Ascending aorta (tissue), 2 donors: ENCODE measurements at regions not wholly inside any gene's neighbourhood (a gene's known extent, or its start where the extent isn't known, plus 50 kb on each side); places are given as distances from the start of the nearest gene placed in this dataset.

Experiments used
- DNase-seq, 2 donors: peaks; one replicate each; pipeline ENCODE4 v3.0.0-alpha.2; 2019; ENCODE audit warnings: low spot score in 2 of 2
- H3K27ac ChIP-seq, 2 donors: fragments of 200-600 bp; sonication (generic); one replicate each; pipeline ENCODE4 v1.5.1; 2016 to 2017; ENCODE audit warnings: mild to moderate bottlenecking in 1 of 2
- H3K27me3 ChIP-seq: fragments of 200-600 bp; sonication (generic); one replicate; pipeline ENCODE4 v1.5.1; 2017
- H3K36me3 ChIP-seq, 2 donors: fragments of 200-600 bp; sonication (generic); one replicate each; pipeline ENCODE4 v1.5.1; 2016
- H3K4me1 ChIP-seq, 2 donors: fragments of 200-600 bp; sonication (generic); one replicate each; pipeline ENCODE4 v1.5.1; 2016 to 2017; ENCODE audit warnings: mild to moderate bottlenecking in 1 of 2
- H3K4me3 ChIP-seq, 2 donors: fragments of 200-600 bp; sonication (generic); one replicate each; pipeline ENCODE4 v1.5.1; 2016 to 2017; ENCODE audit warnings: mild to moderate bottlenecking in 1 of 2
- H3K9me3 ChIP-seq, 2 donors: fragments of 200-600 bp; sonication (generic); one replicate each; pipeline ENCODE4 v1.5.1; 2016
- intact Hi-C: fragments of 100-400 bp; cut with DNase I; formaldehyde crosslinking; loops from one replicate; pipeline ENCODE4 v1.15.1; 2023
- TF ChIP-seq, protein P1 (sequence below), 3 experiments: fragments of 200-600 bp in 2 of 3; fragments of 450-650 bp in 1 of 3; sonication (generic) in 2 of 3; IDR thresholded peaks; one replicate each; pipeline ENCODE4 v1.5.1; 2016 to 2019; ENCODE audit warnings: antibody characterized with exemption in 3 of 3, mild to moderate bottlenecking in 1 of 3, moderate library complexity in 1 of 3

DNA sequence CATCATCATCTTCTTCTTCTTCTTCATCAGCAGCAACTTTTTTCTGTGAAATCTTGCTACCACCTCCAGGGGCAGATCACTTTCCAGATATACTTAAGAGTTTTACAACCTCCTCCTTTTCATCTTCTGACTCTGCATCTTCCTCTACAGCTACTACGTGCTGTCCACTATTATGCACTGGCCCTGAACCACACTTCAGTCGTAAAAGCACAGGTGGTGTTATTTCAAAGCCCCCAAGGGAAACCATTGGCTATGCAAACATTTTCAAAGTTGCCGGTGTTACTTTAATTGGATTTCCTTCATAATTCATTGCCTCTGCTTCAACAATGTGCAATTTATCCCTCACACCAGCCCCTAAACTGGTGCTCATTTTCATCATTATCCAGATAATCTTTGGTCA lies 75.0 kb downstream of the POLR1D start:
- H3K9me3 ChIP-seq = peaks cover 0 to 3% of the 10 kb centered on the region in 2 donors
- H3K27me3 ChIP-seq = no peaks in the 10 kb centered on the region
- H3K36me3 ChIP-seq = no peaks in the 10 kb centered on the region
- H3K4me3 ChIP-seq = no peak overlapping the region
- TF ChIP-seq, protein P1, sequence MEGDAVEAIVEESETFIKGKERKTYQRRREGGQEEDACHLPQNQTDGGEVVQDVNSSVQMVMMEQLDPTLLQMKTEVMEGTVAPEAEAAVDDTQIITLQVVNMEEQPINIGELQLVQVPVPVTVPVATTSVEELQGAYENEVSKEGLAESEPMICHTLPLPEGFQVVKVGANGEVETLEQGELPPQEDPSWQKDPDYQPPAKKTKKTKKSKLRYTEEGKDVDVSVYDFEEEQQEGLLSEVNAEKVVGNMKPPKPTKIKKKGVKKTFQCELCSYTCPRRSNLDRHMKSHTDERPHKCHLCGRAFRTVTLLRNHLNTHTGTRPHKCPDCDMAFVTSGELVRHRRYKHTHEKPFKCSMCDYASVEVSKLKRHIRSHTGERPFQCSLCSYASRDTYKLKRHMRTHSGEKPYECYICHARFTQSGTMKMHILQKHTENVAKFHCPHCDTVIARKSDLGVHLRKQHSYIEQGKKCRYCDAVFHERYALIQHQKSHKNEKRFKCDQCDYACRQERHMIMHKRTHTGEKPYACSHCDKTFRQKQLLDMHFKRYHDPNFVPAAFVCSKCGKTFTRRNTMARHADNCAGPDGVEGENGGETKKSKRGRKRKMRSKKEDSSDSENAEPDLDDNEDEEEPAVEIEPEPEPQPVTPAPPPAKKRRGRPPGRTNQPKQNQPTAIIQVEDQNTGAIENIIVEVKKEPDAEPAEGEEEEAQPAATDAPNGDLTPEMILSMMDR (IDR thresholded peaks at IDR 0.05) = no peak
- H3K27ac ChIP-seq = no peak overlapping the region
- DNase-seq = no peak
- no peaks in the 10 kb centered on the region for H3K4me1 ChIP-seq
- intact Hi-C loops = no loop called here

DNA sequence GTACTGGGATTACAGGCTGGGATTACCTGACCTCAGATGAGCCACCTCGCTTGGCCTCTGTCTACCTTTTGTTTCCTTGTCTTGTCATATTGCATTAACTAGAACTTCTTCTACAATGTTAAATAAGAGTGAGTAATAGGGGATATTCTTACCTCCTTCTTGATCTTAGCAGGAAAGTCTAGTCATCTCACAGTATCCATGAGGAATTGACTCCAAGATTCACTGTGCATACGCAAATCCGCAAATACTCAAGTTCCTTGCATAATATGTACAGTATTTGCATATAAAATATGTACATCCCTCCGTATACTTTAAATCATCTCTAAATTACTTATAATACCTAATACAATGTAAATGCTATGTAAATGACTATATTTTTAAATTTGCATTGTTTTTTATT lies 78.3 kb downstream of the POLR1D start:
- Histone ChIP-seq H3K27me3 (no peaks in the 10 kb centered on the region), H3K4me3 (no peak overlapping the region), H3K36me3 (no peaks in the 10 kb centered on the region), H3K4me1 (no peaks in the 10 kb centered on the region), H3K27ac (no peak overlapping the region), H3K9me3 (peaks cover 0 to 20% of the 10 kb centered on the region in 2 donors)
- DNase-seq = no peak
- TF ChIP-seq, protein P1 (IDR thresholded peaks at IDR 0.05) = no peak
- intact Hi-C loops = no loop called here

DNA sequence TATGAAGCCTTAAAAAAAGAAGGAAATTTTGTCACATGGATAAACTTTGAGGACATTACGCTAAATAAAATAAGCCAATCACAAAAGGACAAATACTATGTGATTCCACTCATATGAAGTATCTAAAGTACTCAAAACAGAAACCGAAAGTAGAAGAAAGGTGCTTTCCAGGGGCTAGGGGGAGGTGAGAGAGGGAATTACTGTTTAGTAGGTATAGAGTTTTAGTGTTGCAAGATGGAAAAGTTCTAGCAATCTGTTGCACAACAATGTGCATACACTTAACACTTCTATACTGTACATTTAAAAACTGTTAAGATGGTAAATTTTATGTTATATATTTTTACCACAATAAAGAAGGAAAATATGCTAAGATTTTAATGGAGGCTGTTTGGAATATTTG lies 83.0 kb downstream of the POLR1D start:
- Histone ChIP-seq H3K36me3 (no peaks in the 10 kb centered on the region), H3K27ac (no peak overlapping the region), H3K4me1 (no peaks in the 10 kb centered on the region), H3K4me3 (no peak overlapping the region), H3K9me3 (peaks cover 0 to 23% of the 10 kb centered on the region in 2 donors), H3K27me3 (no peaks in the 10 kb centered on the region)
- intact Hi-C loops = no loop called here
- TF ChIP-seq, protein P1 (IDR thresholded peaks at IDR 0.05) = no peak
- DNase-seq = no peak

DNA sequence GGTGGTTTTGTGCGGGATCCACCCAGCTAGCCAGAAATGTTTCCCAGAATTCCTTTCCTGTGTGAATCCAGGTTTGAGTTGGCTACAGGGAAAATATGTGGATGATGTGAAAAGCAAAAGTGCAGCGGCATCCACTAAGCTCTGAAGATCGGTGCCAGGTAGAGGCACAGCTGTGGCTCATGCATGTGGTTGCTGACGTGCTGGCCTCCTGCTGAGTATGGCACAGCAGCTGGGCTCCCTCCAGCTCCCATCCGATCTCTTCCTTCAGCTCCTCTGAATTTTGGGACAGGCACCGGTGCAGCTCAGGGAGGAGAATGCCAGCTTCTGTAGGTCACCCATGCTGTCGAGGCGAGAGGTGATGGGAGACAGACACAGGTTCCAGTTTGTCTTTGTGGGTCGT lies 84.0 kb upstream of the GSX1 start:
- no peak for DNase-seq
- no peak overlapping the region for H3K4me3 ChIP-seq
- no peaks in the 10 kb centered on the region for H3K27me3 ChIP-seq
- no peak overlapping the region for H3K27ac ChIP-seq
- no peaks in the 10 kb centered on the region for H3K36me3 ChIP-seq
- intact Hi-C loops = no loop called here
- H3K4me1 ChIP-seq = no peaks in the 10 kb centered on the region
- TF ChIP-seq, protein P1 (IDR thresholded peaks at IDR 0.05) = no peak
- H3K9me3 ChIP-seq = peaks cover 0 to 9% of the 10 kb centered on the region in 2 donors

DNA sequence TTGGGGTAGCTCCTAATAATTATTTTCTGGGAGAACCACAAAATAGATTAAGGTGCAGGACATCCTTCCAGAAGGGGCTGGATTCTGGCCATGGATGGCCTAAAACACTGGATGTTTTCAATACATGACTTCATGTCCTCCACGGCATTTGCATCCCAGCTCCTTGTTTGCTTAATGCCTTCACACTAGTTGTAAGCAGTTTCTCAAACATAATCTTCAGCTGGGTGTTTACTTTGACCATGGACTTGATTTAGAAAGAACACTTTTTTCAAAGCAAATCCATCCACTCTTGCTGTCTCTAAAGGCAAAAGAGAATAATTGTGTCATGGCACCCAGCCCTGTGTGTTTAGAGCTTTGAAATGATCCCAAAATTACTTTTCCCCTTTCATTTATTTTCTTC lies 82.5 kb upstream of the GSX1 start:
- Histone ChIP-seq H3K9me3 (peaks cover 0 to 7% of the 10 kb centered on the region in 2 donors), H3K27me3 (no peaks in the 10 kb centered on the region), H3K4me3 (no peak overlapping the region), H3K4me1 (no peaks in the 10 kb centered on the region), H3K27ac (no peak overlapping the region), H3K36me3 (no peaks in the 10 kb centered on the region)
- DNase-seq = no peak
- intact Hi-C loops = no loop called here
- TF ChIP-seq, protein P1 (IDR thresholded peaks at IDR 0.05) = no peak

DNA sequence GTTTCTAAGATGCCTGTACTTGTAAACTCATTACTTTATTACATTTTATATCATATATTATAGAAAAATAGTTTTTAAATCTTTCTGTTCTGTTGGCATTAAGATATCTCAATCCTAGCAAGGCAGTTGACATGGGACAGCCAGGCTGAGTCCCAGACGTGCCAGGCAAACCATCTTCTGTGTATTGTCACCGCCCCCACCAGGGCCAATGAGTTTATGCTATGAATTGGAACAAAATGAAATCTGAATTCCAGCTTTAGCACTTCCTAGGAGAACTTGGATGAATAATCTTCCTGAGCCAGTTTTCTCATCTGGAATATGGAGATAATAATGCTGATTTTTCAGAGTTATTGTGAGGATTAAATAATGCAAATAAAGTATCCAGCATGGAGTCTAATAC lies 79.9 kb upstream of the GSX1 start:
- H3K4me1 ChIP-seq = no peaks in the 10 kb centered on the region
- H3K27me3 ChIP-seq = no peaks in the 10 kb centered on the region
- H3K4me3 ChIP-seq = no peak overlapping the region
- intact Hi-C loops = no loop called here
- no peak overlapping the region for H3K27ac ChIP-seq
- TF ChIP-seq, protein P1 (IDR thresholded peaks at IDR 0.05) = peak in 1 of 3 experiments; percentile 41
- H3K9me3 ChIP-seq = no peaks in the 10 kb centered on the region
- H3K36me3 ChIP-seq = no peaks in the 10 kb centered on the region
- no peak for DNase-seq
